ENCODE measurements at regions not wholly inside any gene's neighbourhood (a gene's known extent, or its start where the extent isn't known, plus 50 kb on each side); places are given as distances from the start of the nearest gene placed in this dataset.
"Not testable (repeated sequence)": the region's sequence is repeated elsewhere in the genome, so short reads cannot be mapped to it uniquely, and the experiment has no call there.

- DNase-seq = no peak
These were observed 340.9 kb upstream of the CHRM2 start for GRCh38 chr7:136527554-136527953.

DNA sequence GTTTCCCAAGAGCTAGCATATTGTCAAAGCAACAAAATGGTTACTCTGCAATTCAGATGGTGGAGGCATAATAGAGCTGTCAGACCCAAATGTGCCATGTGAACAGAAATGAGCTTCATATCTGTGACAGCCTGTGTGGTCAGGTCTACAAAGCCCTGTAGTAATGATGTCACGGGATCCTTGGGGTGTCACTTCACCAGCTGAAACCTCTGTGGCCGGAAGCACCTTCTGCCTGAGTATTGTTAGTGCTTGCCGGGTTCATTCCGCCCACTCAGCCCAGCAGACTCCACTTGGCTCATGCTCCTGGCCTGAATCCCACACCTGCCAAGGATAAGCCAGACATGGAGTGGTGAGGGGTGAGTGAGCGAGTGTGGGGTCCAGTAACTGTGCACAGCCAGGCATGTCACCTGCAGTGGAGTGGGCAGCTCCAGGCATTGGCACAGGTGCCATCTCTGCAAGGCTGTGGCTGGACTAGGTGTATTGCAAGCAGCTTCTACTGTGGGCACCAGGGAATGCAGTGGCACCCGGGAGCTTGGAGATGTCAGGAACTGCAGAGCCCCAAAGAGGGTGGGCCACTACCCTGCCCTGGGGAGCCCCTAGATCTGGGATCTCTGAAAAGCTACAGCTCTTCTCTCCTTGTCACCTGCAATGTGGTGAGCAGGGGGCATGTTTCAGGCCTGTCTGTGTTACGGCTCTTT, 341.9 kb upstream of the CHRM2 start:
- no peak for DNase-seq

DNA sequence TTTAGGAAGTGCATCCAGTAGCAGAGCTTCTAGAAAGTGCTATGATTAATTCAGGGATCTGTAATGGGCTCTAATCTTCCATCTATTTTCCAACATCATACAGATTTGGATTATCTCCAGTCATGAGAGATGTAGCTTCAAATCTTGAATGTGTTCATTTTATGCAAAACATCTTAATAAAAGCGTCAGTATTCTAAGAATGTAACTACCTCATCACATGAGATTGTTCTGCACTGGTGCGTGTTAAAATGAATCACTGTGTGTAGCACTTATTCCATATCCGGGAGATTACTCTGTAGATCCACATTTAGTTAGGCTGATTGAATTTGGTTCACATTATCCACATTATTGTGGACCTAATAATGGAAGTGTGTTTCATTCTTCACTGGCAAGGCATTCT, 344.9 kb upstream of the CHRM2 start:
- DNase-seq = no peak

DNA sequence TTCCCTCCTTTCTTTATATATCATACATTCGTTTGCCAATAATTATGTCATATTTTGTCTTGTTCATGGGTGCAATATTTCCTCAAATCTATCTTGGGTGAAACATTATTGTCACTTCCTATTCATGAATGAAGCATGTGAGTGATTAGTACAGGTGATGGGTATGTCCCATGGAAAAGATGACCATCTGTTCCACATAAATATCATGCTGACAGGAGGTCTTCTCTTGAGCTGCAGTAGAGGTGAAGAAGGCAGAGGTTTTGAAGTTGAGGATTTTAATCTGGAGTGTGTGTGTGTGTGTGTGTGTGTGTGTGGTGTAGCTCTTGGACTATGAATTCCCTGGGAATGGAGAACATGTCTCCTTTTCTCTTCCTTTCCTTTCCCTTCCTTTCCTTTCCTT, 350.5 kb upstream of the CHRM2 start:
- no peak for DNase-seq

GRCh38 chr7:136514776-136515175, 353.7 kb upstream of the CHRM2 start:
- no peak for DNase-seq

- DNase-seq = no peak
These were observed 354.7 kb upstream of the CHRM2 start for GRCh38 chr7:136513744-136514143.

DNA sequence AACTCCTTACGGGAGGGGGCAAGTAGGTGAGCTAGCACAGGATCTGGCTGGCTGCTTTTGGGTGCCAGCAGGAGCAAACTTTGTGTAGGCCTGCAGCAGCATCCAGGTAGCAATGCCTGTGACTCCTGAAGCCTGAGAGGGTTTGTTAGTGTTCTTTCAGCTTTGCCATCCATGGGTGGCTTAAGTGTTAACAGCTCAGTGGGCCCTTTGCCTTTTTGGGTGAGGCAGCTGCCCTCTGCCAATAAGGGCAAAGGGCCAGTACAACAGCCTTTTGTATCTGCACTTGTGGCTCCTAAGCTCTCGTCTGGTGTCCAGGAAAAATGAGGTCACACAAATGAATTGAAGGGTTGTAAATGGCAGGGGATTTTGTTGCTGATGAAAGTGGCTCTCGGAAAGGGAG, 359.0 kb upstream of the CHRM2 start:
- DNase-seq = no peak

DNA sequence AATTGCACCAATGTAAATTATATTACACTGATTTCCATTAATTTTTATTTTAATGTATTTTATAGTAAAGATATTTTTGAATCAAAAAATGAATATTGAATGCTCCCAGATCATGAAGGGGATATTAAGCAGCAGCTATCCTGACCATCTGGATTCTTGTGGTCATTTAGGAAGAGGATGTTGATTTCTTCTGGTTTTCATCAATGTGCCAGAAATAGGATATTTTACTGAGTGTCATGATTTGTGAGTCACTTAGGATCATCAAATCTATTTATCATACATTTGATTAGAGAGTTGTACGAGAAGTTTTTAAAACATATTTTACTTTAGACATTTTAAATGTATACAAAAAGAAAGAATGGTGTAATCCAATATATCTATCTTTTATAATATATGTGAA, 366.3 kb upstream of the CHRM2 start:
- DNase-seq = no peak

GRCh38 chr7:136501151-136501550, 367.3 kb upstream of the CHRM2 start:
- DNase-seq = no peak

- no peak for DNase-seq
These were observed 371.9 kb upstream of the CHRM2 start for GRCh38 chr7:136496551-136496950.

DNA sequence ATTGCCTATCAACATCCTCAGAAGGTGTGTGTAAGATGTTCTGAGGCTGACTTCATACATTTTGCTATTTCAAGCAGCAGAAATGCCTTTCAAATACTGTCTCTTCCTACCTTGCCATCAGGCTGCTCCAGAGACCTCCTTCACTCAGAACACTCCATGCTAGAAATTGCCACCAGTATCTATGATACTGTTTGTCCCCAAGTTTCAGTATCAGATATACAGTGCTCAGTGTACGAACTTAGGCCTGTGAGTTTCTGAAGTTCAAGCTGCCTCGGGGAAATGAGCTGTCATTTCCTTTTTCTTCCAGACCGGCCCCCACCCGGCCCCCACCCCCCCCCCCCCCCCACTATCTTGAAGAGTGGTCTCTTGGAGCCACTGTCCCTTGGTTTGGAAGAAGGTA, 373.4 kb upstream of the CHRM2 start:
- DNase-seq = no peak

DNA sequence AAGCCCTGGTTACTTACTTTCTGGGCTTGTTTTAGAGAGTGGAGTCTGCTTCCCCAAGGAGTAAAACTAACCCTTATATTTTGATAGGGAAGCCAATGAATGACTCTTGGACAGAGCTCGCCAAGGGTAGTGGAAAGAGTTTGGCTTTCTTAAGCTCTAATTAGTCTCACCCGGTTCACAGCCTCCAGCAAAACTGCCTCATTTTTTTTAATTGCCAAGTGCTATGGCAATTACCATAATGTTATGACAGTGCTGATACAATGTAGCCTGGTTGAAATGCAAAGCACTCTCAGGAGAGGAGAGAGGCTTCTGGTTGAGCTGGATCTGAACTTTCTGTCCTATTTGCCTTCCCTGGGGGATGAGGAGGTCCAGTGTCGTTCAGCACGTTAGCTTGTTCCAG, 376.1 kb upstream of the CHRM2 start:
- no peak for DNase-seq

GRCh38 chr7:136489808-136490207, 378.6 kb upstream of the CHRM2 start:
- DNase-seq = no peak

GRCh38 chr7:136480901-136481300, 387.6 kb upstream of the CHRM2 start:
- no peak for DNase-seq

DNA sequence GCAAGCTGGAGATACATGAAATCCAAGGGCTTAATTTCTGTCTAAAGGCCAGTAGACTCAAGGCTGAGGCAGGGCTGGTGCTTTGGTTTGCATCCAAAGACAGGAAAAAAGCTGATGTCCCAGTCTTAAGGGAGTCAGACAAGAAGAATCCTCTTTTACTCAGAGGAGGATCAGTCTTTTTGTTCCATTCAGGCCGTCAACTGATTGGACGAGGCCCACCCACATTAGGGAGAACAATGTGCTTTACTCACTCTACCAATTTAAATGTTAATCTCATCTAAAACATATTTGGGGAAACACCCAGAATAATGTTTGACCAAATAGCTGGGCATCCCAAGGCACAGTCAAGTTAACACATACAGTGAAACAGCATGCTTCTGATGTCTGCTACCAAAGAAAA, 388.5 kb upstream of the CHRM2 start:
- no peak for DNase-seq

DNA sequence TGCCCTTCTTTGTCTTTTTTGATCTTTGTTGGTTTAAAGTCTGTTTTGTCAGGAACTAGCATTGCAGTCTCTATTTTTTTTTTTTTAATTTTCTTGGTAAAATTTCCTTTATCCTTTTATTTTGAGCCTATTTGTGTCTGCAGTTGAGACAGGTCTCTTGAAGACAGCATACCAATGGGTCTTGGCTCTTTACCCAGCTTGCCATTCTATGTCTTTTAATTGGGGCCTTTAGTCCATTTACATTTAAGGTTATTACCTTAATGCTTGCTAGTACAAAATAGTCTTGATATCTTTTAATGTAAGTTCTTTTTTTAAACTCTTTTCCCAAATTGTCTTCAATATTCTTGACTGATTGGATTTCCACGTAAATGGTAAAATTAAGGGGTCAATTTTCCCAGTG, 398.3 kb upstream of the CHRM2 start:
- no peak for DNase-seq

GRCh38 chr7:136452949-136453348, 415.5 kb upstream of the CHRM2 start:
- no peak for DNase-seq

DNA sequence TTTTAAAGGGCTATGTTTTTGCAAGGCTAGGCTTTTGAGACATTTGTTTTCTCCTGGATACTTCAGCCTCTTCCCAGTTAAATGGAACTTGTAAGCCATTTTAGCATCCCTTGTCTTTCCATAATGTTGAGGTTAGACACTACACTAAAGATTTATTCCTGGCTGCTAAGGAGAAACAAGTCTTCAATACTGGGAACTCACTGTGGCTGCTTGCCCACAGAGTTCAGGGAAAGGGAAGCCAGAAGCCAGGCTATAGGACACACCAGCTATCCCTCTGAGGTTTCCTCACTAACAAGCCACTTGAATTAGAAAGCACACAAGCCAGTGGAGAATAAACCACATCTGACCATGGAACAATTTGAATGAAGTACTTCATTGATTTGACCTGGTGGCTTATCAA, 421.7 kb upstream of the CHRM2 start:
- DNase-seq = no peak

GRCh38 chr7:136441835-136442234, 426.6 kb upstream of the CHRM2 start:
- no peak for DNase-seq

DNA sequence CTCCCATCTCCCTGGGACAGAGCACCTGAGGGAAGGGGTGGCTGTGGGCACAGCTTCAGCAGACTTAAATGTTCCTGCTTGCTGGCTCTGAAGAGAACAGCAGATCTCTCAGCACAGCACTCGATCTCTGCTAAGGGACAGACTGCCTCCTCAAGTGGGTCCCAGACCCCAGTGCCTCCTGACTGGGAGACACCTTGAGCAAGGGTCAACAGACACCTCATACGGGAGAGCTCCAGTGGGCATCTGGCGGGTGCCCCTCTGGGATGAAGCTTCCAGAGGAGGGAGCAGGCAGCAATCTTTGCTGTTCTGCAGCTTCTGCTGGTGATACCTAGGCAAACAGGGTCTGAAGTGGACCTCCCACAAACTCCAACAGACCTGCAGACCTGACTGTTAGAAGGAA, 436.7 kb upstream of the CHRM2 start:
- not testable (repeated sequence) for DNase-seq

DNA sequence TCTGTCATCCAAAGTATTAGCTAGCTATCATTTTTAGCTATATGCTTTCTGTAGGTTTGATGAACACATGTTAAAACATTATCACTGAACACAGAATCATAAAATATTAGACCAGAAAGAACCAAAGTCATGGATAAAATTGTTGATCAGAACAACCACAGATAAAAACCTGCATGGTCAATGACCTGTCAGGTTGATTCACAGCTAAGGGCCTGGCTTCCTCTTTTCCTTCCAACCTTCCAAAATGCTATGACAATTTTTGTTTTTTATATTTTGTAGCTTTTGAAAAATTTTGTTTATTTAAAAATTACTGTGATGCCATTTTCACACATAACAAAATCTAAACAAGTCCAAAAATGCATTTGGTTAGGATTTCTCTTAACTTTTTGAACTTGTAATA, 444.4 kb upstream of the CHRM2 start:
- no peak for DNase-seq

- not testable (repeated sequence) for DNase-seq
These were observed 442.6 kb upstream of the MTPN start for GRCh38 chr7:136419740-136420139.

DNA sequence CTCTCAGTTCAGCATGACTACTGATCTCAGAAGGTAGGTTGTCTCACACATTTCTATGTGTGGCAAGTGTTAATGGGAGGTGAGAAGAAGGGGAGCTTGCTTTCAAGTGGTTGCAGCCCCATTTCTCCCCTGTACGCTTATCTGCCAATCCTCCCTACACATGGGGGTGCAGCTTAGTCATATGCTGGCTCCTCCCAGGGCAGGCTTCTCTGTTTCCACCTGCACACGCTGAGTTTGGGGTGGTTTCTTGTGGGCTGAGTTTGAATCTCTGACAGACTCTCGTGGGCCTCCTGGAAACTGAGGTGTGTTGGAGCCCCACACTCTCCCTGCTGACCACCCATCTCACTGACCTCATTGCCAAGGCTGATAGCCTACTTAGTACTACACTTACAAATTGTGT, 435.8 kb upstream of the MTPN start:
- DNase-seq = no peak

- DNase-seq = peak; percentile 7
These were observed 429.0 kb upstream of the MTPN start for GRCh38 chr7:136405931-136406777.

- no peak for DNase-seq
These were observed 426.4 kb upstream of the MTPN start for GRCh38 chr7:136403591-136403990.
